Coronary artery (tissue), 2 donors: ENCODE measurements at regions not wholly inside any gene's neighbourhood (a gene's known extent, or its start where the extent isn't known, plus 50 kb on each side); places are given as distances from the start of the nearest gene placed in this dataset.

Source experiments
- DNase-seq: peaks from one replicate; pipeline ENCODE4 v3.0.0-alpha.2; 2017; ENCODE audit warnings: low spot score
- H3K27ac ChIP-seq, 2 donors: fragments of 200-600 bp; sonication (generic); one replicate each; pipeline ENCODE4 v1.5.1; 2016 to 2019
- H3K4me3 ChIP-seq: fragments of 200-600 bp; sonication (generic); 2 replicates; pipeline ENCODE4 v1.5.1; 2016; ENCODE audit warnings: mild to moderate bottlenecking, moderate library complexity
- CTCF ChIP-seq: fragments of 200-600 bp; sonication (generic); IDR thresholded peaks from one replicate; pipeline ENCODE4 v1.5.1; 2019; ENCODE audit warnings: antibody characterized with exemption

GRCh38 chr13:64866331-64866730 is 2363.8 kb downstream of the PCDH9 start:
- DNase-seq = no peak

GRCh38 chr13:64855506-64855905 is 2374.6 kb downstream of the PCDH9 start:
- no peak for DNase-seq

More at GRCh38 chr13:64866331-64866730, 2363.8 kb downstream of the PCDH9 start:
- no peak overlapping the region for H3K4me3 ChIP-seq
- no peak overlapping the region for H3K27ac ChIP-seq
- TF ChIP-seq CTCF = no peak

GRCh38 chr13:64850017-64850416 is 2380.1 kb downstream of the PCDH9 start:
- no peak for DNase-seq
- H3K4me3 ChIP-seq = no peak overlapping the region
- H3K27ac ChIP-seq = no peak overlapping the region
- TF ChIP-seq CTCF = no peak

More at GRCh38 chr13:64855506-64855905, 2374.6 kb downstream of the PCDH9 start:
- no peak for TF ChIP-seq CTCF
- no peak overlapping the region for H3K4me3 ChIP-seq
- no peak overlapping the region for H3K27ac ChIP-seq

GRCh38 chr13:64849196-64849595 is 2380.9 kb downstream of the PCDH9 start:
- DNase-seq = no peak
- no peak for TF ChIP-seq CTCF
- Histone ChIP-seq H3K27ac (no peak overlapping the region), H3K4me3 (no peak overlapping the region)

GRCh38 chr13:64847767-64848166 is 2382.4 kb downstream of the PCDH9 start:
- no peak for TF ChIP-seq CTCF
- no peak overlapping the region for H3K27ac ChIP-seq
- DNase-seq = no peak
- no peak overlapping the region for H3K4me3 ChIP-seq

- no peak overlapping the region for H3K27ac ChIP-seq
- DNase-seq = no peak
- no peak overlapping the region for H3K4me3 ChIP-seq
- TF ChIP-seq CTCF = no peak
Observed at GRCh38 chr13:64845110-64845509, 2385.0 kb downstream of the PCDH9 start.

- no peak for TF ChIP-seq CTCF
- no peak overlapping the region for H3K27ac ChIP-seq
- no peak for DNase-seq
- no peak overlapping the region for H3K4me3 ChIP-seq
Observed at GRCh38 chr13:64819081-64819480, 2411.1 kb downstream of the PCDH9 start.
